Activated T-cell treated with anti-CD3 and anti-CD28 coated beads, Interleukin-2, amount 50 U/mL, for 24 hours (primary cell): ENCODE measurements at regions not wholly inside any gene's neighbourhood (a gene's known extent, or its start where the extent isn't known, plus 50 kb on each side); places are given as distances from the start of the nearest gene placed in this dataset.
"Not testable (repeated sequence)": the region's sequence is repeated elsewhere in the genome, so short reads cannot be mapped to it uniquely, and the experiment has no call there.

ENCODE experiments used
- DNase-seq: peaks from one replicate; pipeline ENCODE4 v3.0.0-alpha.2; 2020
- H3K27ac Mint-ChIP-seq: 2 replicates; pipeline ENCODE4 v1.8.0; 2020; ENCODE audit warnings: mild to moderate bottlenecking, mixed read lengths
- H3K27me3 Mint-ChIP-seq: 2 replicates; pipeline ENCODE4 v1.8.0; 2020; ENCODE audit warnings: mixed read lengths
- H3K36me3 Mint-ChIP-seq: 2 replicates; pipeline ENCODE4 v1.8.0; 2020; ENCODE audit warnings: low read depth, mixed read lengths
- H3K4me1 Mint-ChIP-seq: 2 replicates; pipeline ENCODE4 v1.8.0; 2020; ENCODE audit warnings: low read depth, mixed read lengths
- H3K4me3 Mint-ChIP-seq: 2 replicates; pipeline ENCODE4 v1.8.0; 2020; ENCODE audit warnings: mild to moderate bottlenecking, moderate library complexity, mixed read lengths
- H3K9me3 Mint-ChIP-seq: 2 replicates; pipeline ENCODE4 v1.8.0; 2020; ENCODE audit warnings: mixed read lengths

DNA sequence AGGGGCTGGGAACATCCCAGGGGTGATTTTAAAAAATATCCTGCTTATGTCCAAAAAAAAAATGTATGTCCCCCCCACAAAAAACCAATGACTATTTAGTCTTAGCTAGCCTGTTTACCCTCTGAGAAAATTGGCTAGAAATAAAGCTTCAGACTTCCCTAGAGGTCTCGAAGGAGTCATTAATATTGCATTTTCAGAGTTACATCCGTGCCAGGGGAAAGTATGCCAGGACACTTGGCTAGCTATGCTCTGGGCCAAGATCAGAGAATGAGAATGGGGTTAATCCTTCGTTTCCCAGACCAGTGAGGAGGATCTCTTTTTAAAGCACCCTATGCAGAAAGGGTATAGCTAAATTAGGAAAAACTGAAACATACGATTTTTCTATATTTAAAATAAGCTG lies 183.6 kb downstream of the MC4R start:
- Mint-ChIP-seq H3K4me3 (no peak overlapping the region), H3K27ac (no peak overlapping the region), H3K36me3 (no peaks in the 10 kb centered on the region), H3K27me3 (no peaks in the 10 kb centered on the region), H3K4me1 (no peaks in the 10 kb centered on the region), H3K9me3 (no peaks in the 10 kb centered on the region)
- no peak for DNase-seq

DNA sequence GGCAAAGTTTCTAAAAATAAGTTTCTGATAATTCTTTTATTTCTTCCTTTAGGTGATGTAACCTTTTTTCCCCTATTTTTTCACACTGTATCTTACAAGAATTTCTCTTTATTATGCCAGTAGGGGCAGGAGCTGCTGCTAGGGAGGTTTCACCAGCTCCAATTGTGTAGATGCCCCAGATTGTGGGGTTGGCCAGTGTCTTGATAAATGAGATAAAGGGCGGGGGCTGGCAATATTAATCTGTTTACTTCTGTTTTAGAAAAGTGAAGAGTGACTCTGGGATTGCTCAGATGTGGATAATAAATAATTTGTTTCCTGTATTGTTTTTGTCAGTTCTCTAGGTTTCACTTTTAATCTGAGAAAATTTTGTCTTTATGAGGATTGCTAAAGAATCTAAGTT lies 190.4 kb downstream of the MC4R start:
- DNase-seq, result no peak
- H3K4me3 Mint-ChIP-seq, result no peak overlapping the region
- no peaks in the 10 kb centered on the region for H3K4me1 Mint-ChIP-seq
- H3K27ac Mint-ChIP-seq, result no peak overlapping the region
- no peaks in the 10 kb centered on the region for H3K36me3 Mint-ChIP-seq
- no peaks in the 10 kb centered on the region for H3K9me3 Mint-ChIP-seq
- H3K27me3 Mint-ChIP-seq, result no peaks in the 10 kb centered on the region

- Mint-ChIP-seq H3K27ac (no peak overlapping the region), H3K4me3 (no peak overlapping the region), H3K27me3 (no peaks in the 10 kb centered on the region), H3K36me3 (no peaks in the 10 kb centered on the region), H3K4me1 (no peaks in the 10 kb centered on the region), H3K9me3 (no peaks in the 10 kb centered on the region)
- DNase-seq, result no peak
Observed at GRCh38 chr18:60180671-60181070, 191.9 kb downstream of the MC4R start.

DNA sequence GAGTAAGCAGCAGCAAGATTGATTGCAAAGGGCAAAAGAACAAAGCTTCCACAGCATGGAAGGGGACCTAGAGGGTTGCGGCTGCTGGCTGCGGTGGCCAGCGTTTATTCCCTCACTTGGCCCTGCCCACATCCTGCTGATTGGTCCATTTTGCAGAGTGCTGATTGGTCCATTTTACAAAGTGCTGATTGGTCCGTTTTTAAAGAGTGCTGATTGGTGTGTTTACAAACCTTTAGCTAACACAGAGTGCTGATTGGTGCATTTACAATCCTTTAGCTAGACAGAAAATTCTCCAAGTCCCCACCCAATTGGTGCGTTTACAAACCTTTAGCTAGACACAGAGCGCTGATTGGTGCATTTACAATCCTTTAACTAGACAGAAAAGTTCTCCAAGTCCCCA lies 194.4 kb downstream of the MC4R start:
- H3K4me3 Mint-ChIP-seq, H3K4me1 Mint-ChIP-seq, H3K36me3 Mint-ChIP-seq, H3K9me3 Mint-ChIP-seq, DNase-seq, H3K27me3 Mint-ChIP-seq, H3K27ac Mint-ChIP-seq: not testable (repeated sequence)

GRCh38 chr18:60176259-60176658 lies 196.3 kb downstream of the MC4R start:
- Mint-ChIP-seq H3K27me3 (no peaks in the 10 kb centered on the region), H3K27ac (no peak overlapping the region), H3K9me3 (peaks cover 2% of the 10 kb centered on the region), H3K4me3 (no peak overlapping the region), H3K36me3 (no peaks in the 10 kb centered on the region), H3K4me1 (no peaks in the 10 kb centered on the region)
- no peak for DNase-seq

GRCh38 chr18:60174832-60175231 lies 197.7 kb downstream of the MC4R start:
- H3K4me3 Mint-ChIP-seq, result no peak overlapping the region
- H3K36me3 Mint-ChIP-seq, result no peaks in the 10 kb centered on the region
- no peak for DNase-seq
- H3K9me3 Mint-ChIP-seq, result peaks cover 2% of the 10 kb centered on the region
- no peak overlapping the region for H3K27ac Mint-ChIP-seq
- H3K27me3 Mint-ChIP-seq, result no peaks in the 10 kb centered on the region
- no peaks in the 10 kb centered on the region for H3K4me1 Mint-ChIP-seq

- Mint-ChIP-seq H3K27me3 (no peaks in the 10 kb centered on the region), H3K27ac (no peak overlapping the region), H3K4me1 (no peaks in the 10 kb centered on the region), H3K36me3 (no peaks in the 10 kb centered on the region), H3K9me3 (peaks cover 2% of the 10 kb centered on the region), H3K4me3 (no peak overlapping the region)
- DNase-seq, result no peak
Observed at GRCh38 chr18:60172030-60172429, 200.5 kb downstream of the MC4R start.

GRCh38 chr18:60163622-60164021 lies 209.0 kb downstream of the MC4R start:
- H3K27me3 Mint-ChIP-seq, result no peaks in the 10 kb centered on the region
- no peak overlapping the region for H3K4me3 Mint-ChIP-seq
- peaks cover 3% of the 10 kb centered on the region for H3K9me3 Mint-ChIP-seq
- no peaks in the 10 kb centered on the region for H3K4me1 Mint-ChIP-seq
- H3K27ac Mint-ChIP-seq, result no peak overlapping the region
- H3K36me3 Mint-ChIP-seq, result no peaks in the 10 kb centered on the region
- no peak for DNase-seq

DNA sequence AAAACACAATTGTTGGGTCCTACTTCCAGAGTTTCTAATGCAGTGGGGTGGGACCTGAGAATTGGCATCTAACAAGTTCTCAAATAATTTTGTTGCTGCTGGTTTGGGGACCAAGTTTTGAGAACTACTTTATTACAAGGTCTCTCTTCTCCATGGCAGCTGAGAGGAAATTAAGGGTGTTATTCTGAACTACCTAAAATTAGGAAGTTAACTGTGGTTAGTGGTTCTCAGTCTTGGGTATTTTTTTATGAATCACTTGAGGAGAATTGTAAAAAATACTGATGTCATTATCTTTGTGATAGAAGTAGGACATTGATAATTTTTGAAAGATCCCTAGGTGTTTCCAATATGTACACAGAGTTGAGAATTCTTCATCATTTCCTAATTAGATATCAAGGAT lies 210.2 kb downstream of the MC4R start:
- peaks cover 3% of the 10 kb centered on the region for H3K9me3 Mint-ChIP-seq
- H3K27ac Mint-ChIP-seq, result no peak overlapping the region
- no peaks in the 10 kb centered on the region for H3K36me3 Mint-ChIP-seq
- H3K4me1 Mint-ChIP-seq, result no peaks in the 10 kb centered on the region
- no peak for DNase-seq
- no peaks in the 10 kb centered on the region for H3K27me3 Mint-ChIP-seq
- no peak overlapping the region for H3K4me3 Mint-ChIP-seq

DNA sequence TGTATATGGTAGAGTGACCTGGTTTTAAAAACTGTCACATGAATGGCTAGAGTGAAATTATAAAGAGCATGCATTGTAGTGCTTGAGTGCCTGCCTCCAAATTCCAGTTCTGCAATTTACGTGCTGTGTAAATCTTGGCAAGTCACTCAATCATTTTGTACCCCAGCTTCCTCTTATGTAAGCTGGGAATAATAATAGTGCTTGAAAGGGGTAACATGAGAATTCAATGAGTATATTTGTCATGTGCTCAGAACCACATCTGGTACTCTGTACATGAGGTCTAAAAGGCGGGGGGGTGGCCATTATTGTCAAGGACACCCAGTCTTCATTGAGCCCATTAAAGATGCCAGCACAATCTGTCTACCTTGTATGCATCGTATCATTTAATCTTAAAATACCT lies 214.8 kb downstream of the MC4R start:
- H3K27ac Mint-ChIP-seq, result no peak overlapping the region
- H3K4me3 Mint-ChIP-seq, result no peak overlapping the region
- no peaks in the 10 kb centered on the region for H3K4me1 Mint-ChIP-seq
- peaks cover 2% of the 10 kb centered on the region for H3K27me3 Mint-ChIP-seq
- no peaks in the 10 kb centered on the region for H3K9me3 Mint-ChIP-seq
- DNase-seq, result no peak
- no peaks in the 10 kb centered on the region for H3K36me3 Mint-ChIP-seq

GRCh38 chr18:60153376-60153775 lies 219.2 kb downstream of the MC4R start:
- Mint-ChIP-seq H3K27me3 (peaks cover 6% of the 10 kb centered on the region), H3K4me3 (no peak overlapping the region), H3K9me3 (no peaks in the 10 kb centered on the region), H3K36me3 (no peaks in the 10 kb centered on the region), H3K4me1 (no peaks in the 10 kb centered on the region), H3K27ac (no peak overlapping the region)
- no peak for DNase-seq

GRCh38 chr18:60149316-60149715 lies 223.3 kb downstream of the MC4R start:
- Mint-ChIP-seq H3K27me3 (peaks cover 6% of the 10 kb centered on the region), H3K4me1 (no peaks in the 10 kb centered on the region), H3K27ac (no peak overlapping the region), H3K9me3 (no peaks in the 10 kb centered on the region), H3K4me3 (no peak overlapping the region), H3K36me3 (no peaks in the 10 kb centered on the region)
- DNase-seq, result no peak

- Mint-ChIP-seq H3K36me3 (no peaks in the 10 kb centered on the region), H3K4me1 (no peaks in the 10 kb centered on the region), H3K9me3 (no peaks in the 10 kb centered on the region)
Observed at GRCh38 chr18:60147323-60147722, 225.3 kb downstream of the MC4R start.

DNA sequence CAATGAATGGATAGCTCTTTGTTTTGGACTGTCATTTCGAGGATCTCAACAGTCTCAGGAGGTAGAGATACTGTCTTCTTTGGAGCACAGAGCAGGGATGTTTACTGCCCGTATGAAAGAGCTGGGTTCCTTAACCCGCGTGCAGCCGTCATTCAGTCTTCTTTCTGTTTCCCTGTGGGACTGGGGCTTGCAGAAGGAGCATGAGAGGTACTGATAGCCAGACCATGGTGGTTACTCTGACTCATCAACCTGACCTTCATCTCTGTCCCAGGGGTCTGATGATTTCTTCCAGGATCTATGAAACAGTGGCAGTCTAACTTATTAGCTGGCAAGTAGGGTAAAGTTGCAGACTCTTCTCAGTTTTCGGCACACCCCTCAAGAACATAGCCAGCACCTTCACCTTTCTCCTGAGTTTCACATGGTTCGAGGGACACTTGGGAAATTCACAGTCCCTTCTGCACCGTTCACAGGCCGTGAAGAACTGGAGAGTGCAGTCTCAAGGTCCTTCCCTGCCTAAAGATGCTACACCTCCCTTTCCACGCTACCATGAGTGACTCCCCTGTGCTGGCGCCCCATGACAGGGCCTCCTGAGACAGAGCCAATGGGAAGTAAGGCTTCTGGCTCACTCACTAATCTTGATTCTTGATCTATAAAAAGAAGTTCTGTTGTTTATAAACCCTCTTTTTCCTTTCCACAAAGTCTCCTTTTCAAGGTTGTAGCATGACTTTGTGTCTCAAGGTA lies 226.2 kb downstream of the MC4R start:
- Mint-ChIP-seq H3K27me3 (peaks cover 4% of the 10 kb centered on the region), H3K4me1 (no peaks in the 10 kb centered on the region), H3K27ac (no peak overlapping the region), H3K36me3 (no peaks in the 10 kb centered on the region), H3K4me3 (no peak overlapping the region), H3K9me3 (no peaks in the 10 kb centered on the region)
- DNase-seq, result no peak

More at GRCh38 chr18:60147323-60147722, 225.3 kb downstream of the MC4R start:
- H3K27ac Mint-ChIP-seq, result no peak overlapping the region
- no peak for DNase-seq
- H3K4me3 Mint-ChIP-seq, result no peak overlapping the region
- H3K27me3 Mint-ChIP-seq, result peaks cover 4% of the 10 kb centered on the region

- Mint-ChIP-seq H3K27me3 (peaks cover 4% of the 10 kb centered on the region), H3K9me3 (no peaks in the 10 kb centered on the region), H3K27ac (no peak overlapping the region), H3K4me3 (no peak overlapping the region), H3K4me1 (no peaks in the 10 kb centered on the region), H3K36me3 (no peaks in the 10 kb centered on the region)
- DNase-seq, result no peak
Observed at GRCh38 chr18:60145776-60146175, 226.8 kb downstream of the MC4R start.

GRCh38 chr18:60134806-60135205 lies 235.0 kb downstream of the PMAIP1 start:
- no peaks in the 10 kb centered on the region for H3K9me3 Mint-ChIP-seq
- H3K4me1 Mint-ChIP-seq, result no peaks in the 10 kb centered on the region
- H3K27me3 Mint-ChIP-seq, result no peaks in the 10 kb centered on the region
- H3K4me3 Mint-ChIP-seq, result no peak overlapping the region
- no peak for DNase-seq
- no peak overlapping the region for H3K27ac Mint-ChIP-seq
- no peaks in the 10 kb centered on the region for H3K36me3 Mint-ChIP-seq
